Sigmoid colon (tissue), 4 donors: ENCODE measurements at regions not wholly inside any gene's neighbourhood (a gene's known extent, or its start where the extent isn't known, plus 50 kb on each side); places are given as distances from the start of the nearest gene placed in this dataset.

Source experiments
- POLR2A ChIP-seq, 2 donors: fragments of 450-650 bp; IDR thresholded peaks; one replicate each; pipeline ENCODE4 v1.6.1; 2016; ENCODE audit warnings: antibody characterized with exemption in 2 of 2, mild to moderate bottlenecking in 2 of 2, moderate library complexity in 2 of 2
- POLR2AphosphoS5 ChIP-seq, 4 donors: sonication (generic); formaldehyde crosslinking; IDR thresholded peaks; one replicate each; pipeline ENCODE4 v1.6.1; 2017; ENCODE audit warnings: antibody characterized with exemption in 4 of 4
- TF ChIP-seq, protein P1 (sequence below), 4 experiments: fragments of 450-650 bp in 3 of 4; fragments of 200-600 bp in 1 of 4; IDR thresholded peaks; one replicate each; pipeline ENCODE4 v1.5.1; 2016 to 2019; ENCODE audit warnings: antibody characterized with exemption in 4 of 4, mild to moderate bottlenecking in 3 of 4, moderate library complexity in 2 of 4

DNA sequence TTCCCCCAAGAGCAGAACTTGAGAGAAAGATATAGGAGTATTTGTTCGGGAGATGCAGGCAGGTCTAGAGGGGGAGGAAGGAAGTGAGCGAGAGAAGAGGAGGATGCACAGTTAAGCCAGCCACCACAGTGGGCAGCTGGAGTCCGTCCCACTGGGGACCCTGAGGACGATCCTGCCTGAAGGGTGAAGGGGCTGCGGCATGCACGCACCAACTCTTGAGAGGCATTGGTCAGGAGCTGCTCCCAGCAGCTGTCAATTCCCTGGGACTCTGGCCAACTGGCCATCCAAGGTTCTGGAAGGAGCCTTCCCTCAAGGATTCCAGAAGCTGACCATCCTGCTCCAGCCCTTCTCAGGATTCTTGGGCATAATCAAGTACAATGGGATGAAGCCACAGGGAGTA is 246.9 kb downstream of the MATN1 start:
- TF ChIP-seq, protein P1, sequence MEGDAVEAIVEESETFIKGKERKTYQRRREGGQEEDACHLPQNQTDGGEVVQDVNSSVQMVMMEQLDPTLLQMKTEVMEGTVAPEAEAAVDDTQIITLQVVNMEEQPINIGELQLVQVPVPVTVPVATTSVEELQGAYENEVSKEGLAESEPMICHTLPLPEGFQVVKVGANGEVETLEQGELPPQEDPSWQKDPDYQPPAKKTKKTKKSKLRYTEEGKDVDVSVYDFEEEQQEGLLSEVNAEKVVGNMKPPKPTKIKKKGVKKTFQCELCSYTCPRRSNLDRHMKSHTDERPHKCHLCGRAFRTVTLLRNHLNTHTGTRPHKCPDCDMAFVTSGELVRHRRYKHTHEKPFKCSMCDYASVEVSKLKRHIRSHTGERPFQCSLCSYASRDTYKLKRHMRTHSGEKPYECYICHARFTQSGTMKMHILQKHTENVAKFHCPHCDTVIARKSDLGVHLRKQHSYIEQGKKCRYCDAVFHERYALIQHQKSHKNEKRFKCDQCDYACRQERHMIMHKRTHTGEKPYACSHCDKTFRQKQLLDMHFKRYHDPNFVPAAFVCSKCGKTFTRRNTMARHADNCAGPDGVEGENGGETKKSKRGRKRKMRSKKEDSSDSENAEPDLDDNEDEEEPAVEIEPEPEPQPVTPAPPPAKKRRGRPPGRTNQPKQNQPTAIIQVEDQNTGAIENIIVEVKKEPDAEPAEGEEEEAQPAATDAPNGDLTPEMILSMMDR (IDR thresholded peaks at IDR 0.05) = no peak
- TF ChIP-seq POLR2A (IDR thresholded peaks at IDR 0.05) (no peak), POLR2AphosphoS5 (IDR thresholded peaks at IDR 0.05) (no peak)
